H1 (cell line): ENCODE measurements at regions not wholly inside any gene's neighbourhood (a gene's known extent, or its start where the extent isn't known, plus 50 kb on each side); places are given as distances from the start of the nearest gene placed in this dataset.

Experiments used
- CTCF ChIP-seq, 3 experiments: IDR thresholded peaks; 1 replicate in 2 of 3; 2 replicates in 1 of 3; pipeline versions ENCODE4 v1.5.1 to v1.6.1; 2011; ENCODE audit warnings: low read length in 3 of 3, mild to moderate bottlenecking in 3 of 3, inconsistent platforms in 2 of 3, low read depth in 1 of 3, moderate library complexity in 1 of 3; ENCODE audit not compliant: insufficient read depth in 1 of 3; ENCODE audit errors: control extremely low read depth in 1 of 3
- EZH2 ChIP-seq: fragments of 200-600 bp; sonication (generic); IDR thresholded peaks from 2 replicates; pipeline ENCODE4 v1.7.1; 2012; ENCODE audit warnings: low read depth, mild to moderate bottlenecking, moderate library complexity, low read length, inconsistent platforms; ENCODE audit not compliant: severe bottlenecking
- FOSL1 ChIP-seq: IDR thresholded peaks from 2 replicates; pipeline ENCODE4 v1.6.1; 2011; ENCODE audit warnings: mild to moderate bottlenecking, low read depth, low read length, moderate library complexity; ENCODE audit not compliant: insufficient read depth
- POLR2A ChIP-seq, 2 experiments: IDR thresholded peaks; 1 replicate in 1 of 2; 2 replicates in 1 of 2; pipeline ENCODE4 v1.6.1; 2011; ENCODE audit warnings: low read depth in 2 of 2, low read length in 2 of 2, mild to moderate bottlenecking in 2 of 2; ENCODE audit errors: control extremely low read depth in 1 of 2
- TAF1 ChIP-seq: IDR thresholded peaks from 2 replicates; pipeline ENCODE4 v1.6.1; 2011; ENCODE audit warnings: mild to moderate bottlenecking, low read depth, low read length

GRCh38 chr3:180189310-180189648 lies 152.5 kb upstream of the PEX5L start:
- TF ChIP-seq EZH2 = no peak
- no peak for TF ChIP-seq FOSL1
- no peak for TF ChIP-seq CTCF (IDR thresholded peaks at IDR 0.05; ENCODE audit: control extremely low read depth in 1 of 3, insufficient read depth in 1 of 3, low read depth in 1 of 3, low read length in 3 of 3)
- TF ChIP-seq TAF1 = no peak
- TF ChIP-seq POLR2A (IDR thresholded peaks at IDR 0.05; ENCODE audit: control extremely low read depth in 1 of 2, low read depth in 2 of 2, low read length in 2 of 2) = no peak
